ENCODE measurements at regions not wholly inside any gene's neighbourhood (a gene's known extent, or its start where the extent isn't known, plus 50 kb on each side); places are given as distances from the start of the nearest gene placed in this dataset.
"Not testable (repeated sequence)": the region's sequence is repeated elsewhere in the genome, so short reads cannot be mapped to it uniquely, and the experiment has no call there.

GRCh38 chrX:35625714-35626113, 172.4 kb upstream of the MAGEB16 start:
- DNase-seq: no peak

- DNase-seq: no peak
These were observed 172.0 kb upstream of the MAGEB16 start for GRCh38 chrX:35626124-35626523.

- DNase-seq: not testable (repeated sequence)
These were observed 162.2 kb upstream of the MAGEB16 start for GRCh38 chrX:35635971-35636370.

GRCh38 chrX:35664833-35665232, 133.3 kb upstream of the MAGEB16 start:
- DNase-seq: no peak

- DNase-seq: no peak
These were observed 132.8 kb upstream of the MAGEB16 start for GRCh38 chrX:35665311-35665710.

- DNase-seq: no peak
These were observed 127.3 kb upstream of the MAGEB16 start for GRCh38 chrX:35670889-35671288.

- no peak for DNase-seq
These were observed 123.0 kb upstream of the MAGEB16 start for GRCh38 chrX:35675151-35675550.

GRCh38 chrX:35680940-35681346, 117.2 kb upstream of the MAGEB16 start:
- no peak for DNase-seq

GRCh38 chrX:35682476-35682875, 115.7 kb upstream of the MAGEB16 start:
- no peak for DNase-seq

GRCh38 chrX:35696760-35697234, 101.3 kb upstream of the MAGEB16 start:
- no peak for DNase-seq

- DNase-seq: no peak
These were observed 98.5 kb upstream of the MAGEB16 start for GRCh38 chrX:35699642-35700041.

GRCh38 chrX:35700121-35700520, 98.0 kb upstream of the MAGEB16 start:
- no peak for DNase-seq

- no peak for DNase-seq
These were observed 86.9 kb upstream of the MAGEB16 start for GRCh38 chrX:35711281-35711680.

GRCh38 chrX:35722128-35722527, 76.0 kb upstream of the MAGEB16 start:
- DNase-seq: no peak

- DNase-seq: no peak
These were observed 72.0 kb upstream of the MAGEB16 start for GRCh38 chrX:35726176-35726575.

- DNase-seq: no peak
These were observed 69.7 kb upstream of the MAGEB16 start for GRCh38 chrX:35728481-35728880.

- DNase-seq: no peak
These were observed 64.3 kb upstream of the MAGEB16 start for GRCh38 chrX:35733879-35734278.

- no peak for DNase-seq
These were observed 57.0 kb upstream of the MAGEB16 start for GRCh38 chrX:35741142-35741541.

GRCh38 chrX:35743331-35743730, 54.8 kb upstream of the MAGEB16 start:
- no peak for DNase-seq

Data from cerebellar nuclear complex (tissue), 1 donor.